ENCODE measurements at regions not wholly inside any gene's neighbourhood (a gene's known extent, or its start where the extent isn't known, plus 50 kb on each side); places are given as distances from the start of the nearest gene placed in this dataset.

- H3K4me1 ChIP-seq = no peaks in the 10 kb centered on the region
- no peak for DNase-seq
- no peaks in the 10 kb centered on the region for H3K27me3 ChIP-seq
- H3K27ac ChIP-seq = no peak overlapping the region
- WGBS, 2 donors = 23 to 32% methylated on average over 5 of the region's 5 CpGs
- no peaks in the 10 kb centered on the region for H3K36me3 ChIP-seq
- intact Hi-C loops (cut with DNase I) = no loop called here
- no peaks in the 10 kb centered on the region for H3K9me3 ChIP-seq
- TF ChIP-seq POLR2A (IDR thresholded peaks at IDR 0.05) (no peak), EP300 (IDR thresholded peaks at IDR 0.05) (no peak), POLR2AphosphoS5 (IDR thresholded peaks at IDR 0.05) (no peak)
- TF ChIP-seq, protein P1, sequence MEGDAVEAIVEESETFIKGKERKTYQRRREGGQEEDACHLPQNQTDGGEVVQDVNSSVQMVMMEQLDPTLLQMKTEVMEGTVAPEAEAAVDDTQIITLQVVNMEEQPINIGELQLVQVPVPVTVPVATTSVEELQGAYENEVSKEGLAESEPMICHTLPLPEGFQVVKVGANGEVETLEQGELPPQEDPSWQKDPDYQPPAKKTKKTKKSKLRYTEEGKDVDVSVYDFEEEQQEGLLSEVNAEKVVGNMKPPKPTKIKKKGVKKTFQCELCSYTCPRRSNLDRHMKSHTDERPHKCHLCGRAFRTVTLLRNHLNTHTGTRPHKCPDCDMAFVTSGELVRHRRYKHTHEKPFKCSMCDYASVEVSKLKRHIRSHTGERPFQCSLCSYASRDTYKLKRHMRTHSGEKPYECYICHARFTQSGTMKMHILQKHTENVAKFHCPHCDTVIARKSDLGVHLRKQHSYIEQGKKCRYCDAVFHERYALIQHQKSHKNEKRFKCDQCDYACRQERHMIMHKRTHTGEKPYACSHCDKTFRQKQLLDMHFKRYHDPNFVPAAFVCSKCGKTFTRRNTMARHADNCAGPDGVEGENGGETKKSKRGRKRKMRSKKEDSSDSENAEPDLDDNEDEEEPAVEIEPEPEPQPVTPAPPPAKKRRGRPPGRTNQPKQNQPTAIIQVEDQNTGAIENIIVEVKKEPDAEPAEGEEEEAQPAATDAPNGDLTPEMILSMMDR (IDR thresholded peaks at IDR 0.05) = no peak
- no peak overlapping the region for H3K4me3 ChIP-seq
Measured at GRCh38 chr18:2171840-2172625, 399.3 kb downstream of the METTL4 start.

DNA sequence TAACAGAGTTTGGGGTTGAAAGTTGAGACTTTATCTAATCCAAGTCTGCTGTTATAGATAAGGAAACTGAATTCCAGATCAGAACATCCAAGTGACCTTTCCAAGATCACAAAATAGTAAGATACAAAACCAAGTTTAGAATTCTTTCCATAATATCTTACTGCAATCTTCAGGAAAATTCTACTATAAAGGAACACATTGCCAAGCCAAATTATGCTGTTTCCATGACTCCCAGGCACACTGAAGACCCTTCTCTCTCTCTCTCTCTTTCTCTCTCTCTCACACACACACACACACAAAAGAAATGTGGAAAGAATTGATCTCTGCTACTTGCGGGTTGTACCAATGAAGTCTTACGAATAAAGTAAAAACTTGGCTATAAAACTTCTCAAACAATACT lies 398.4 kb downstream of the METTL4 start:
- Histone ChIP-seq H3K4me1 (no peaks in the 10 kb centered on the region), H3K36me3 (no peaks in the 10 kb centered on the region), H3K27me3 (no peaks in the 10 kb centered on the region), H3K4me3 (no peak overlapping the region), H3K9me3 (no peaks in the 10 kb centered on the region), H3K27ac (no peak overlapping the region)
- intact Hi-C loops (cut with DNase I) = no loop called here
- WGBS, 2 donors = 86 to 94% methylated on average over 2 of the region's 2 CpGs
- DNase-seq = no peak
- TF ChIP-seq POLR2A (IDR thresholded peaks at IDR 0.05) (no peak), POLR2AphosphoS5 (IDR thresholded peaks at IDR 0.05) (no peak), EP300 (IDR thresholded peaks at IDR 0.05) (no peak)
- TF ChIP-seq, protein P1 (IDR thresholded peaks at IDR 0.05) = no peak

DNA sequence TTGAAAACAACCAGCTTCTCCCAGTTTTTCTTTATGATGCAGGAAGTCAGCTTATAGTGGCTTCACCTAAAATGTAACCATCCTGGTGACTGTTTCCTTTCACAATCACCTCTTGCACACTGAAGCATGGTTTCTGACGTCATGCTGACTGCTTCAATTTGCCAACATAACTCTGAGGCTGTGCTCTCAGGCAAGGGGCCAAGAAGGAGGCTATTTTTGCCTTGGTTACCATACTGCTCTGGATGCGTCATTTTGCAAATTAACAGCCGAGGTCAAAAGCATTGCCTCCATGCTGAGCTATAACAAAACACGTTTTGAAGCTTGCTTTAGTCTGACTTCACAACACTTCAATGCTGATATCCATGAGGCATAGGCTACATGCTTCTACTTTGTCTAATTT lies 397.8 kb downstream of the METTL4 start:
- 49 to 57% methylated on average over 4 of the region's 4 CpGs for WGBS, 2 donors
- intact Hi-C loops (cut with DNase I) = no loop called here
- Histone ChIP-seq H3K4me1 (no peaks in the 10 kb centered on the region), H3K27ac (no peak overlapping the region), H3K4me3 (no peak overlapping the region), H3K9me3 (no peaks in the 10 kb centered on the region), H3K36me3 (no peaks in the 10 kb centered on the region), H3K27me3 (no peaks in the 10 kb centered on the region)
- TF ChIP-seq POLR2A (IDR thresholded peaks at IDR 0.05) (no peak), POLR2AphosphoS5 (IDR thresholded peaks at IDR 0.05) (no peak), EP300 (IDR thresholded peaks at IDR 0.05) (no peak)
- TF ChIP-seq, protein P1 (IDR thresholded peaks at IDR 0.05) = no peak
- DNase-seq = no peak

DNA sequence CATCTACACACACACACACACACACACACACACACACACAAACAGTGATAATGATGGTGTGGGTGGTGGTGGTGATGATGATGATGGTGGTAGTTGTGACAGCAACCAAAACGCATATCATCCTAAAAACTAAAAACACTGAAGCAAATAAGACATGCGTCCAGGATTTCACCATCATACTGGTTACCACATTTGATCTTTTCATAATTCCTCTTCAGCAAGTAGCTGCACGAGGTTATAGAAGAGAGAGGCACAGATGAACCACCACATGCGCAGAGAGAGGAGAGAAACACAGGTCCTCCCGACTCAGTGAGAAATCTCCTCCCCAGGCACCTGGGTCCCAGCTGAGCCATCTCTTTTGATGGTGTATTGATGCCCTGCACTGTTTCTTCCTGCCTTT lies 393.3 kb downstream of the METTL4 start:
- intact Hi-C loops (cut with DNase I) = no loop called here

More for the DNA sequence above, 393.3 kb downstream of the METTL4 start:
- TF ChIP-seq POLR2AphosphoS5 (IDR thresholded peaks at IDR 0.05) (no peak), EP300 (IDR thresholded peaks at IDR 0.05) (no peak), POLR2A (IDR thresholded peaks at IDR 0.05) (no peak)
- TF ChIP-seq, protein P1 (IDR thresholded peaks at IDR 0.05) = no peak
- no peak for DNase-seq
- H3K4me1 ChIP-seq = no peaks in the 10 kb centered on the region
- no peak overlapping the region for H3K4me3 ChIP-seq
- WGBS, 2 donors = 87 to 88% methylated on average over 5 of the region's 5 CpGs
- no peaks in the 10 kb centered on the region for H3K36me3 ChIP-seq
- no peaks in the 10 kb centered on the region for H3K9me3 ChIP-seq
- no peak overlapping the region for H3K27ac ChIP-seq
- no peaks in the 10 kb centered on the region for H3K27me3 ChIP-seq

Measured in sigmoid colon (tissue), 6 donors.